AG04450 (cell line): ENCODE measurements at regions not wholly inside any gene's neighbourhood (a gene's known extent, or its start where the extent isn't known, plus 50 kb on each side); places are given as distances from the start of the nearest gene placed in this dataset.
A peak's percentile ranks its signal among the peaks of the same experiment; 100 is the strongest.

Source experiments
- CTCF ChIA-PET: fragments of 300-600, 350-600 bp; formaldehyde crosslinking; extraction: SDS; loops from one replicate; lab custom pipeline; 2022; ENCODE audit warnings: antibody characterized with exemption, inconsistent platforms; lab: Charles Lee
- POLR2A ChIA-PET: fragments of 350-600 bp; formaldehyde crosslinking; extraction: SDS; loops from one replicate; lab custom pipeline; 2021; ENCODE audit warnings: antibody characterized with exemption, inconsistent platforms; lab: Yijun Ruan, JAX
- DNase-seq: peaks from one replicate; pipeline ENCODE4 v3.0.0-alpha.2; 2011; ENCODE audit warnings: low read depth, low spot score
- H3K27ac ChIP-seq: one replicate; pipeline ENCODE4 v1.5.1; 2012; ENCODE audit warnings: low read depth, low read length, control low read depth
- H3K27me3 ChIP-seq: one replicate; pipeline ENCODE4 v1.6.0; 2012; ENCODE audit warnings: low read length; ENCODE audit not compliant: control insufficient read depth, insufficient read depth
- H3K4me3 ChIP-seq: 2 replicates; pipeline ENCODE4 v1.5.1; 2011; ENCODE audit warnings: mild to moderate bottlenecking, low read depth, low read length, control low read depth
- H3K9me3 ChIP-seq: 2 replicates; pipeline ENCODE4 v1.5.1; 2012; ENCODE audit warnings: low read length; ENCODE audit not compliant: control insufficient read depth, insufficient read depth
- TF ChIP-seq, protein P1 (sequence below): IDR thresholded peaks from 2 replicates; pipeline ENCODE4 v1.5.1; 2011; ENCODE audit warnings: low read depth, low read length, control low read depth, inconsistent platforms

GRCh38 chr5:123785162-123786071, 273.4 kb downstream of the CSNK1G3 start:
- H3K9me3 ChIP-seq, result no peaks in the 10 kb centered on the region
- ChIA-PET CTCF (no interaction called here), POLR2A (no interaction called here)
- peak overlapping the region; percentile 35 for H3K4me3 ChIP-seq
- TF ChIP-seq, protein P1, sequence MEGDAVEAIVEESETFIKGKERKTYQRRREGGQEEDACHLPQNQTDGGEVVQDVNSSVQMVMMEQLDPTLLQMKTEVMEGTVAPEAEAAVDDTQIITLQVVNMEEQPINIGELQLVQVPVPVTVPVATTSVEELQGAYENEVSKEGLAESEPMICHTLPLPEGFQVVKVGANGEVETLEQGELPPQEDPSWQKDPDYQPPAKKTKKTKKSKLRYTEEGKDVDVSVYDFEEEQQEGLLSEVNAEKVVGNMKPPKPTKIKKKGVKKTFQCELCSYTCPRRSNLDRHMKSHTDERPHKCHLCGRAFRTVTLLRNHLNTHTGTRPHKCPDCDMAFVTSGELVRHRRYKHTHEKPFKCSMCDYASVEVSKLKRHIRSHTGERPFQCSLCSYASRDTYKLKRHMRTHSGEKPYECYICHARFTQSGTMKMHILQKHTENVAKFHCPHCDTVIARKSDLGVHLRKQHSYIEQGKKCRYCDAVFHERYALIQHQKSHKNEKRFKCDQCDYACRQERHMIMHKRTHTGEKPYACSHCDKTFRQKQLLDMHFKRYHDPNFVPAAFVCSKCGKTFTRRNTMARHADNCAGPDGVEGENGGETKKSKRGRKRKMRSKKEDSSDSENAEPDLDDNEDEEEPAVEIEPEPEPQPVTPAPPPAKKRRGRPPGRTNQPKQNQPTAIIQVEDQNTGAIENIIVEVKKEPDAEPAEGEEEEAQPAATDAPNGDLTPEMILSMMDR, result no peak
- DNase-seq, result peak; percentile 56
- H3K27ac ChIP-seq, result peak overlapping the region; percentile 59
- H3K27me3 ChIP-seq, result no peaks in the 10 kb centered on the region

DNA sequence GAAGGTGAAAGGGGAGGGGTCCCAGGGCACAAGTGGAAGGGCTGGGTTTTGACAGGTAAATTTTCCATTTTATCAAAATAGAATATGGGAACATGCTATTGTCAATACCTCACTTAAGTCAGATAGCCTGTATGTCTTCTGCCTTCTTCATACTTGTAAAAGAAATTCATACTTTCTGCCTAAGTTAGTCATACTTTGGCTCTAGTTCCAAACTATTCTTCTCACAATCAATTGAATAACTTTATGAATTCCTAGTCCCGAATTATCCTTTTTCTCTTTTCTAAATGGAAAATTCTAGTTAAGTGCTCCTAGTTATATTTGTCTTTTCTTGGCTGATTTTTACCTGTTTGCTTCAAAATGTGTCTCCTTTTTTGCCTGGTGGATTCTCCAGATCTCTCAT, 271.4 kb downstream of the CSNK1G3 start:
- ChIA-PET CTCF (no interaction called here), POLR2A (no interaction called here)
- no peaks in the 10 kb centered on the region for H3K27me3 ChIP-seq
- H3K27ac ChIP-seq, result no peak overlapping the region
- no peak overlapping the region for H3K4me3 ChIP-seq
- no peaks in the 10 kb centered on the region for H3K9me3 ChIP-seq
- TF ChIP-seq, protein P1, result no peak
- DNase-seq, result no peak

GRCh38 chr5:123778641-123779040, 266.7 kb downstream of the CSNK1G3 start:
- Histone ChIP-seq H3K9me3 (no peaks in the 10 kb centered on the region), H3K27ac (no peak overlapping the region), H3K4me3 (no peak overlapping the region), H3K27me3 (no peaks in the 10 kb centered on the region)
- no peak for DNase-seq
- TF ChIP-seq, protein P1, result no peak
- ChIA-PET CTCF (no interaction called here), POLR2A (no interaction called here)

- ChIA-PET POLR2A (no interaction called here), CTCF (no interaction called here)
- Histone ChIP-seq H3K27me3 (no peaks in the 10 kb centered on the region), H3K9me3 (peaks cover 4% of the 10 kb centered on the region; the same call in 1 of the 2 replicates), H3K27ac (no peak overlapping the region), H3K4me3 (no peak overlapping the region)
- TF ChIP-seq, protein P1, result no peak
- peak; percentile 51 for DNase-seq
Measured at GRCh38 chr5:123776761-123777160, 264.8 kb downstream of the CSNK1G3 start.

GRCh38 chr5:123771715-123772114, 259.7 kb downstream of the CSNK1G3 start:
- ChIA-PET POLR2A (no interaction called here), CTCF (no interaction called here)
- Histone ChIP-seq H3K27me3 (no peaks in the 10 kb centered on the region), H3K27ac (no peak overlapping the region), H3K4me3 (no peak overlapping the region), H3K9me3 (peaks cover 10% of the 10 kb centered on the region; the same call in 1 of the 2 replicates)
- no peak for DNase-seq
- TF ChIP-seq, protein P1, result no peak
